ENCODE measurements at regions not wholly inside any gene's neighbourhood (a gene's known extent, or its start where the extent isn't known, plus 50 kb on each side); places are given as distances from the start of the nearest gene placed in this dataset.
"Not testable (repeated sequence)": the region's sequence is repeated elsewhere in the genome, so short reads cannot be mapped to it uniquely, and the experiment has no call there.

- no peak overlapping the region for H3K27ac ChIP-seq (ENCODE audit: low read depth in 1 of 3, low read length in 2 of 3)
- H3K4me1 ChIP-seq (ENCODE audit: control insufficient read depth in 3 of 3, insufficient read depth in 2 of 3, low read depth in 1 of 3, low read length in 2 of 3), result no peaks in the 10 kb centered on the region
- no peak overlapping the region for H3K4me3 ChIP-seq (ENCODE audit: low read depth in 1 of 3, low read length in 3 of 3)
- H3K27me3 ChIP-seq (ENCODE audit: control insufficient read depth in 3 of 3, insufficient read depth in 3 of 3, low read length in 3 of 3), result no peaks in the 10 kb centered on the region
- WGBS, 3 donors, result 79 to 87% (median 79%) methylated on average over 6 of the region's 6 CpGs
- DNase-seq (no peak), FAIRE-seq (no peak)
- no peaks in the 10 kb centered on the region for H3K36me3 ChIP-seq (ENCODE audit: control insufficient read depth in 3 of 3, insufficient read depth in 2 of 3, low read depth in 1 of 3, low read length in 3 of 3)
- H3K9me3 ChIP-seq (ENCODE audit: control insufficient read depth in 2 of 2, insufficient read depth in 1 of 2, low read depth in 1 of 2, low read length in 1 of 2), result no peaks in the 10 kb centered on the region
These were observed 92.9 kb upstream of the DIO2 start for GRCh38 chr14:80304125-80304766.

GRCh38 chr14:80300351-80300750 lies 89.0 kb upstream of the DIO2 start:
- 33 to 54% (median 38%) methylated on average over 2 of the region's 2 CpGs for WGBS, 3 donors
- no peak for FAIRE-seq
- Histone ChIP-seq H3K36me3 (ENCODE audit: control insufficient read depth in 3 of 3, insufficient read depth in 2 of 3, low read depth in 1 of 3, low read length in 3 of 3) (no peaks in the 10 kb centered on the region), H3K4me3 (ENCODE audit: low read depth in 1 of 3, low read length in 3 of 3) (no peak overlapping the region), H3K4me1 (ENCODE audit: control insufficient read depth in 3 of 3, insufficient read depth in 2 of 3, low read depth in 1 of 3, low read length in 2 of 3) (no peaks in the 10 kb centered on the region), H3K27ac (ENCODE audit: low read depth in 1 of 3, low read length in 2 of 3) (no peak overlapping the region), H3K27me3 (ENCODE audit: control insufficient read depth in 3 of 3, insufficient read depth in 3 of 3, low read length in 3 of 3) (no peaks in the 10 kb centered on the region), H3K9me3 (ENCODE audit: control insufficient read depth in 2 of 2, insufficient read depth in 1 of 2, low read depth in 1 of 2, low read length in 1 of 2) (no peaks in the 10 kb centered on the region)
- DNase-seq, result no peak

GRCh38 chr14:80298491-80299017 lies 87.2 kb upstream of the DIO2 start:
- Histone ChIP-seq H3K4me3 (ENCODE audit: low read depth in 1 of 3, low read length in 3 of 3) (no peak overlapping the region), H3K4me1 (ENCODE audit: control insufficient read depth in 3 of 3, insufficient read depth in 2 of 3, low read depth in 1 of 3, low read length in 2 of 3) (no peaks in the 10 kb centered on the region), H3K36me3 (ENCODE audit: control insufficient read depth in 3 of 3, insufficient read depth in 2 of 3, low read depth in 1 of 3, low read length in 3 of 3) (no peaks in the 10 kb centered on the region), H3K9me3 (ENCODE audit: control insufficient read depth in 2 of 2, insufficient read depth in 1 of 2, low read depth in 1 of 2, low read length in 1 of 2) (no peaks in the 10 kb centered on the region), H3K27ac (ENCODE audit: low read depth in 1 of 3, low read length in 2 of 3) (no peak overlapping the region), H3K27me3 (ENCODE audit: control insufficient read depth in 3 of 3, insufficient read depth in 3 of 3, low read length in 3 of 3) (no peaks in the 10 kb centered on the region)
- FAIRE-seq (no peak), DNase-seq (no peak)
- 81 to 87% (median 86%) methylated on average over 8 of the region's 8 CpGs for WGBS, 3 donors

GRCh38 chr14:80291101-80291500 lies 79.8 kb upstream of the DIO2 start:
- Histone ChIP-seq H3K4me1 (ENCODE audit: control insufficient read depth in 3 of 3, insufficient read depth in 2 of 3, low read depth in 1 of 3, low read length in 2 of 3) (no peaks in the 10 kb centered on the region), H3K27ac (ENCODE audit: low read depth in 1 of 3, low read length in 2 of 3) (no peak overlapping the region), H3K9me3 (ENCODE audit: control insufficient read depth in 2 of 2, insufficient read depth in 1 of 2, low read depth in 1 of 2, low read length in 1 of 2) (no peaks in the 10 kb centered on the region), H3K27me3 (ENCODE audit: control insufficient read depth in 3 of 3, insufficient read depth in 3 of 3, low read length in 3 of 3) (no peaks in the 10 kb centered on the region), H3K36me3 (ENCODE audit: control insufficient read depth in 3 of 3, insufficient read depth in 2 of 3, low read depth in 1 of 3, low read length in 3 of 3) (no peaks in the 10 kb centered on the region), H3K4me3 (ENCODE audit: low read depth in 1 of 3, low read length in 3 of 3) (no peak overlapping the region)
- FAIRE-seq (no peak), DNase-seq (no peak)
- 63 to 77% (median 65%) methylated on average over 1 of the region's 1 CpG for WGBS, 3 donors

- not testable (repeated sequence) for H3K27ac ChIP-seq (ENCODE audit: low read depth in 1 of 3, low read length in 2 of 3); H3K4me1 ChIP-seq (ENCODE audit: control insufficient read depth in 3 of 3, insufficient read depth in 2 of 3, low read depth in 1 of 3, low read length in 2 of 3); H3K4me3 ChIP-seq (ENCODE audit: low read depth in 1 of 3, low read length in 3 of 3); H3K9me3 ChIP-seq (ENCODE audit: control insufficient read depth in 2 of 2, insufficient read depth in 1 of 2, low read depth in 1 of 2, low read length in 1 of 2); H3K36me3 ChIP-seq (ENCODE audit: control insufficient read depth in 3 of 3, insufficient read depth in 2 of 3, low read depth in 1 of 3, low read length in 3 of 3); FAIRE-seq; DNase-seq; H3K27me3 ChIP-seq (ENCODE audit: control insufficient read depth in 3 of 3, insufficient read depth in 3 of 3, low read length in 3 of 3)
- WGBS, 3 donors, result 93 to 98% (median 95%) methylated on average over 15 to 27 of the region's 27 CpGs
These were observed 75.4 kb upstream of the DIO2 start for GRCh38 chr14:80286744-80287143.

GRCh38 chr14:80278293-80279023 lies 67.2 kb upstream of the DIO2 start:
- Histone ChIP-seq H3K27ac (ENCODE audit: low read depth in 1 of 3, low read length in 2 of 3) (no peak overlapping the region), H3K4me1 (ENCODE audit: control insufficient read depth in 3 of 3, insufficient read depth in 2 of 3, low read depth in 1 of 3, low read length in 2 of 3) (no peaks in the 10 kb centered on the region), H3K4me3 (ENCODE audit: low read depth in 1 of 3, low read length in 3 of 3) (no peak overlapping the region), H3K9me3 (ENCODE audit: control insufficient read depth in 2 of 2, insufficient read depth in 1 of 2, low read depth in 1 of 2, low read length in 1 of 2) (no peaks in the 10 kb centered on the region), H3K27me3 (ENCODE audit: control insufficient read depth in 3 of 3, insufficient read depth in 3 of 3, low read length in 3 of 3) (no peaks in the 10 kb centered on the region), H3K36me3 (ENCODE audit: control insufficient read depth in 3 of 3, insufficient read depth in 2 of 3, low read depth in 1 of 3, low read length in 3 of 3) (no peaks in the 10 kb centered on the region)
- WGBS, 3 donors, result 15 to 48% (median 27%) methylated on average over 2 of the region's 2 CpGs
- DNase-seq (peak; percentile 8 to 17), FAIRE-seq (no peak)

GRCh38 chr14:80275208-80275850 lies 64.0 kb upstream of the DIO2 start:
- Histone ChIP-seq H3K36me3 (ENCODE audit: control insufficient read depth in 3 of 3, insufficient read depth in 2 of 3, low read depth in 1 of 3, low read length in 3 of 3) (no peaks in the 10 kb centered on the region), H3K27ac (ENCODE audit: low read depth in 1 of 3, low read length in 2 of 3) (no peak overlapping the region), H3K9me3 (ENCODE audit: control insufficient read depth in 2 of 2, insufficient read depth in 1 of 2, low read depth in 1 of 2, low read length in 1 of 2) (no peaks in the 10 kb centered on the region), H3K4me3 (ENCODE audit: low read depth in 1 of 3, low read length in 3 of 3) (no peak overlapping the region), H3K27me3 (ENCODE audit: control insufficient read depth in 3 of 3, insufficient read depth in 3 of 3, low read length in 3 of 3) (no peaks in the 10 kb centered on the region), H3K4me1 (ENCODE audit: control insufficient read depth in 3 of 3, insufficient read depth in 2 of 3, low read depth in 1 of 3, low read length in 2 of 3) (no peaks in the 10 kb centered on the region)
- DNase-seq (no peak), FAIRE-seq (no peak)
- 51 to 74% (median 57%) methylated on average over 3 of the region's 3 CpGs for WGBS, 3 donors

GRCh38 chr14:80274310-80274709 lies 63.0 kb upstream of the DIO2 start:
- not testable (repeated sequence) for H3K27me3 ChIP-seq (ENCODE audit: control insufficient read depth in 3 of 3, insufficient read depth in 3 of 3, low read length in 3 of 3); H3K27ac ChIP-seq (ENCODE audit: low read depth in 1 of 3, low read length in 2 of 3); DNase-seq; FAIRE-seq; H3K9me3 ChIP-seq (ENCODE audit: control insufficient read depth in 2 of 2, insufficient read depth in 1 of 2, low read depth in 1 of 2, low read length in 1 of 2); H3K4me3 ChIP-seq (ENCODE audit: low read depth in 1 of 3, low read length in 3 of 3); H3K4me1 ChIP-seq (ENCODE audit: control insufficient read depth in 3 of 3, insufficient read depth in 2 of 3, low read depth in 1 of 3, low read length in 2 of 3); H3K36me3 ChIP-seq (ENCODE audit: control insufficient read depth in 3 of 3, insufficient read depth in 2 of 3, low read depth in 1 of 3, low read length in 3 of 3)
- 85 to 95% (median 91%) methylated on average over 2 of the region's 2 CpGs for WGBS, 3 donors
